ENCODE measurements at regions not wholly inside any gene's neighbourhood (a gene's known extent, or its start where the extent isn't known, plus 50 kb on each side); places are given as distances from the start of the nearest gene placed in this dataset.
"Not testable (repeated sequence)": the region's sequence is repeated elsewhere in the genome, so short reads cannot be mapped to it uniquely, and the experiment has no call there.

DNA sequence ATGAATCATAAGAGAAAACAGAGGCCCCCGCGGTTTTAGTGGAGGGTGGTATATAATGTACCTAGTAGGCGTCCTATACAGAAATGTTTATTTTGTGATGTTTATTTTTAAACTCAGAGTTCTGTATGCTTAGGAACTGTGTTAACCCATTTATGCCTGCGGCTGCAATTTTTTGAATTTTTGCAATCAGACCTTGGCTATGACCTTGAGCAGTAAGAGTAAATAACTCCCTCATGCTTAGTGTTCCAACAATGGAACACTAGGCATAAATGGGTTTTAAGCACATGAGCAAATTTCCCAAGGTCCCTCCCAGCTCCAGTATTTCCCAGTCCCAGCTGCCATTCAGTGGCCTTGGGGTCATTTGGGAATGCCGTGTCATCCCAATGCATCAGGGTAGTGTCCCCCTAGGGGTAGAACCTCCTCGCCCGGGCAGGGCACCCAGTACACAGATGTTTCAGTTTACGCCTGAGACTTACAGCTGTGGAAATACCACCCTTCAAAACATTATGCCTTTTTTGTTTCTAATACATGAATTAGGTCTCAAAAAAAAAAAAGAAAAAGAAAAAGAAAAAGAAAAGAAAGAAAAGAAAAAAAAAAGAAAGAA, 605.8 kb upstream of the CDH11 start:
- no peak for DNase-seq

DNA sequence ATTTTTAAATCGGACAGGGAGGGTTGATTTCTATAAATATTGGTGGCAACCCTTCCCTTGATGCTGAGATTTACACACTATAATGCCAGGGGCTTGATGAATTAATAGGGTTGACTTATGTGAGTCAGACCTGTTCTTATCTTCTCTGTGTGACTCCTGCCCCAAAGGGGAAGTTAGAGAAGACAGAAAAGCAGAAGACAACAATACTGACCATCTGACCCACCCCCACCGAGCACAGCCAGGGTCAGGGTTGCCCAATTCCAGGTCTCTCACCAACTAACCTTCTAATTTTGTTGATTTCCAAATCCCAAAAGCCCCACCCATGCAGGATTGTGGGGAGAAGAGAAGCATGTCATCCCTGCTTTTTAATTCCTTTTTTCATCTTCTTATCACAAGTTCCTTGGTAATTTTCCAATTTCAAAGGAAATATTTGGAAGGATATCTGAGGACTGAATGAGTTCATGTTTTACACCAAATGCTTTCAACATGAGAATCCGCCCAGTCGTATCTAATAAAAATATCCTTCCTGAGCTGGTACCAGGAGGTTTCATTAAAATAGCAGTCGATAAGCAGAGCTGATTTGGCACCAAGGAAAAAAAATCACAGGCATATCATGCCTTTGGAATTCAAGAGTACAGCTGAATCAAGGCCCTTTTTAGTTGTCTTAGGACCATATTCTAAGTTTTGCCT, 603.4 kb upstream of the CDH11 start:
- no peak for DNase-seq

DNA sequence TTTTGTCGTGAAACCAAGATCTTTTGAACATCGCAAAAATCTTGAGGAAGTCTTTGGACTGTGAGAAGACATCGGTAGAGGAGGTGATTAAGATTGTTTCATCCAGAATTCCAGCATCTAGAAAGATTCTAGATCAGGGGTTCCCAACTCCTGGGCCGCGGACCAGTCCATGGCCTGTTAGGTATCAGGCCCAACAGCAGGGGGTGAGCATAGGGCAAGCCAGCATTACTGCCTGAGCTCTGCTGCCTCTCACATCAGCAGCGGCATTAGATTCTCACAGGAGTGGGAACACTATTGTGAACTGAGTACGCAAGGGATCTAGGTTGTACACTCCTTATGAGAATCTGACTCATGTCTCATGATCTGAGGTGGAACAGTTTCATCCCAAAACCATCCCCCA, 600.6 kb upstream of the CDH11 start:
- no peak for DNase-seq

DNA sequence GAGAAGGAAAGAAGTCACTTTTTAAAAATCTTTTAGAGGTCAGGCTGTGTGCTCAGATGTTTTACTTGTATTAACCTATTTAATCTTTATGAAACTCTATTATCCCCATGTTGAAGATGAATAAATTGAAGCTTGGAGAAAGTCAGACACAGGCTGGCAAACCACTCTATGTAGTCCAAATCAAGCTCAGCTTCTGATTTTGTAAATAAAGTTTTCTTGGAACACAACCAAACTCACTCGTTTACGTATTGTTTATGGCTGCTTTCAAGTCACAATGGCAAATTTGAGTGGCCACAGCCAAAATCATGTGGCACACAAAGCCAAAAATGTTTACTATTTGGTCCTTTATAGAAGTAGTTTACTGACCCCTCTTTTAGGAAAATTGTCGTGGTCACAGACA, 596.0 kb upstream of the CDH11 start:
- DNase-seq, result no peak

DNA sequence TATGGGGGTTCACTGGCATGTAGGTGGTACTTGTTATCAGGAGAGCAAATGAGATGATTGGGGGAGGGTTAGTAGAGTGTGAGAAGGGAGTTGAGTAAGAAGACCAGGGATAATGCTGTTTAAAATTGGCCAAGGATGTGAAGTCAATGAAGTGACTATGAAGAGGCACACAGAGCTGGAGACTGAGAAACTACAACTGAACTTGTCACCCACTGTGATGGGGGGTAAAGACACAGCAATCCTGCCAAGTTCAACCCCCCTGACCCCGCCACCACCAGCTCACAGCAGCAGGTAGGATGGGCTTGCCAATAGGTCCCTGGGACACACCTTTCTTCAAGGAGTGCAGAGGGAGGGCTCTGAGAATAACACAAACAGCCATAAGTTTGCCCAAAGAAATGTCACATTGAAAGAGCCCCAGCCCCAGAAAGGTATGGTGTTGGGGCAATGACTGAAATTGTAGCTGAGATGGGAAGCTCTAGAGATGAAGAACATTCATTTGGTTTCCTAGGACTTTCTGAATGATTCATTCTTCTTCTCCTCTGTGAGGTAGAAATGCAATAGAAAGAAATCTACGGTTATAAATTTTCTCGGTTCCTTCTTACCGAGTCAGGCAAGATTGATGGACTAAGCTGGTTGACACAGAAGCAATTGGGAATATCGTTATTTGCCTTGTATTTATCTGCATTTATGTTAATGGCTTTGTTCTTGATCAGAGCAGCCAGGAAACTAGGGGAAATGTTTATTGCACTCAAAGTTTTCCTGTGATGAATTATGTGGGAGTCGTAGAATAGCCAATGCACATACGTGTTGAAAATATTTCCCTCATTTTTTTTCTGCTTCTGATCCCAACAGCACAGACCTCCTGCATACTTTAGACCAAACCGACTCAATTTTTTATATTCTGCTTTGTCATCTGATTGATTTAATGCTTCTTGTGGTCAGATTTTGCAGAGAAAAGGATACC, 595.2 kb upstream of the CDH11 start:
- peak; percentile 38 for DNase-seq

DNA sequence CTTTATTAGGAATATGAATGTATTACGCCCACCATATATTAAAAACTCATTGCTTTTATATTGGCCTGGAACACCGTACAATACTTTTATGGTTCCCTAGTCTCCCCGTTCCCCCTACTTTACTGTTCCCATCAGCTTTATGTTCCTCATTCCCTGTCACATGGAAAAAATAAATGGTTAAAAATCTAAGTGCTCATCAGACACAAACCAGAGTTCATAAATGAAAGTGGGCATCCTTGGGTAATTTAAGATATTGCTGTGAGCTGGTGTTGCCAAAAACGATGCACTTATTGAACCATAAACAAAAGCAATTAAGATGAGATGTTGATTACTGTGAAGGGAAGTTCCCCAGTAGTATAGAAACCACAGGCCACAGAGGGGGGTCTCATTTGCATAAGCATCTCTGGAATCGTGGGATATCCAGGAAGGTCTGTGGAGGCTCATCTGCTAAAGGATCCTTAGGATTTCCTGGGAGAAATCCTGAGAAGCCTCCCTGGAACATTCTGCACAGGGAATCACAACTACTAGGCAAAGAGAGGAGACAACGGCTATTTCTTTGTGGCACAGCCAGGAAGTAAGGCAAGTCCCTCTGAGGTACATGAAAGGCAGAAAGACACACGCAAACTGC, 591.4 kb upstream of the CDH11 start:
- no peak for DNase-seq

DNA sequence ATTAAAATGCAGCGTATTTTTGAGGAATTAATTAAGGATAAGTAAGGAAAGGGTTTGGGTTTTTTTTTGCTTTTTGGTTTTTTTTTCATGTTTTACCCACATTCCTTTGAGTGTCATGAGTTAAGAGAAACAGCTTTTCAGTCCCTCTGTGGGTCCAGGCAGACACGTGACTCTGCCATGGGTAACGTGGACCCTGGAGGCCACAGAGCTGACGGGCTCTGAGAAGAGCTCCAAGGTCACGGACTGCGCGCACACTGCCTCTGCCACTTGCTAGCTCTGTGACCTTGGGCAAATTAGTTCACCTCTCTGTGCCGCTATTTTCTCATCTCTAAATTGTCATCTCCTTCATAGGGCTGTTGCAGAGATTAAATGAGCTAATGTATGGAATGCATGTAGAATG, 588.2 kb upstream of the CDH11 start:
- DNase-seq, result no peak

DNA sequence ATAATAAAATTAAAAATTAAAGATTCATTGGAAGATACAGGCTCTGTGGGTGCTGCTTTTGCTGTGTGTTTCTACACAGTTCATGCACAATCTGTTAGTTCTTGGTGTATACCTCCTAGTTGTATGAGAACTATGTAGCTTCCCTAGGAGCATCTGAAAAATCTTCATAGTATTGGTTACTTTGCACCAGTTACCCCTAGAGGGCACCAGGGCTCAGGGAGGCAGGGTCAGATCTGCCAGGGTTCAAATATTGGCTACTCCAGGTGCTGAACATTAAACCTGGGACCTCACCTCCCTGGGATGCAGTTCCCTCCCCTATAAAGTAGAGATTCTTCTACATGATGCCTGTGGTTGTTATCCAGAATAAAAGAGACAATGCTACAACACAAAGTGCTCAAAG, 583.0 kb upstream of the CDH11 start:
- DNase-seq, result no peak

DNA sequence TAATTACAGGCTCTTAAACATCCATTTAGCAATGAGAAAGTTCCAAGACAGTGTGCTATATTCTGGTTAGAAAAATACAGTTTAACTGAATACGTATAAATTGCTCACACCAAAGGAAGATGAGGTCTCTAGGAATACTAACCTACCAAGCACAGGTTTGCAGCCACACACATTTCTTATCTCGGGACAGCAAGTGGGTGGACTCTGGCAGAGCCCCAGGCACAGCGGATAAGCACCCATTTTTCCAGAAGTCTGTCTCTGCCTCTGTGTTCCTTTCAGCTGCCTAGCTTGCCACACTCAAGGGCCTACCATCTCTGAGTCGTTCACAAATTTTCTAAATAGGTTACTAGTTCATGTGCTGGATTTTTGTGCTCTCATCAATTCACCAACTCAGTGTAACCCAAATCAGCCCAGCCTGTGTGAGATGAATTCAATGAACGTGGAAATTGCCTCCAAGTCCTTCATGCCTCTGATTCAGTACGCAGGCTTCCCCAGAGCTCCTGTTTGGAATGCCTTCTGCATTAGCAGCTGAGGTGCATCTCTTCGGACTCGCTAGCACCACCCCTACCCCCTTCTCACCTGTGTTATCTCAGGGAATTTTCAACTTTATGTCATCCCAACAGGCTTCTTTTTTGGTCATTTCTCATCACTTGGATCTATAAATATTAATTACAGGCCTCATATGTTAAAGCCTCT, 581.0 kb upstream of the CDH11 start:
- no peak for DNase-seq

DNA sequence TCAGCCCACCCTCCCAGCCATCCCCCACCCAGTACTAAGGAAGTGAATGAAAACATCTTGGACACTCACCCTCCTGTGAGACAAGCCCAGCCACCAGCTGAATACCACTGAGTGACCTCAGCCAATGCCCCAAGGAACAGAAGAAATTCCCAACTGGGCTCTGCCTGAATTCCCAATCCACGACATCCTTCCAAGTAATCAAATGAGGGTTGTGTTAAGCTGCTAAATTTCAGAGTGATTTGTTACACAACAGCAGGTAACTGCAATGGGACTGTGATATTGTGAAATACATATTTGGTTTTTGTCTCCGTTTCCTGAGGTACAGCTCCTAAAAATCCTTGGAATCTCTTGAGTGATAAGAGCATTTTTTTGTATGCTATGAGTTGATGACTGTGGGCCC, 578.7 kb upstream of the CDH11 start:
- no peak for DNase-seq

DNA sequence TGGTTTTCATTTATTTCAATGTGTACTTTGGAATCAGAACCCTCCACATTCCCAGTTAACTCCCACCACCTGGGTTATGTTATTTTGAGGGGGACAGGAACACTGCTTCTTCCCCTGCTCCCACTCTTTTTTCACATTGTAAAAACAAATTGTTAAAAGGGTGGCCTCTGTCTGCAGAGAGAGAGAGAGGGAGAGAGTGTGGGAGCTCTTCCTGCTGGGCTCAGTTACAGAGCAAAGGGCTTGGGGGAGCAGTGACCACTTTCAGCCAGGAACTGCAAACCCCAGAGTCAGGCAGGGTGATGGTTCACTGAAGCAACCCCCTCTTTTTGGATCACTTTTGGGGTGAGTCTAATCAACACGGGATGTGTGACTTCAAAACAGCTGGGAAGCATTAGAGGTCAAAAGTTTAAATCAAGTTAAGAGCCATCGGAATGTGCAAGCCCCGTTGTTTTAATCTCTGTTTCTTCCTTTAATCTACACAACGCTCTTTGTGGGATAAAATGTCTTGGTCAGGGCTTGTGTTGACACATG, 577.0 kb upstream of the CDH11 start:
- DNase-seq, result peak; percentile 89

DNA sequence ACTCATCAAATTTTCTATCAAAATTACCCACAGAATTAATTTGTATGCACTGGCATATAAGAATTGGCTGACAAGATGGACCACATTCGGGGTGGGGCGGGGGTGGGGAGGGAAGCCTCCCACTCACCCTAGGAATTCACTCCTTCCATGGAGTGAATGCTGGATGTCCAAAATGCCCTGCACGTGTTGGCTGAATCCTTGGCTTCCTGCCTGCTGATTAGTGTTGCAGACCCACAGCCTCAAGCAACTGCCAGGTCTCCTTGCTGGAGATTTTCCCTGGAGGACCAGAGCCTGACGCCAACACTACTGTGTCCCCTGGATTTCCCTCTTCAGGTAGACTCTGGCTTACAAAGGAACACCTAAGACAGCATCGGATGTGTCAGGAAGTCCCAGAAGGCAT, 575.7 kb upstream of the CDH11 start:
- DNase-seq, result no peak

DNA sequence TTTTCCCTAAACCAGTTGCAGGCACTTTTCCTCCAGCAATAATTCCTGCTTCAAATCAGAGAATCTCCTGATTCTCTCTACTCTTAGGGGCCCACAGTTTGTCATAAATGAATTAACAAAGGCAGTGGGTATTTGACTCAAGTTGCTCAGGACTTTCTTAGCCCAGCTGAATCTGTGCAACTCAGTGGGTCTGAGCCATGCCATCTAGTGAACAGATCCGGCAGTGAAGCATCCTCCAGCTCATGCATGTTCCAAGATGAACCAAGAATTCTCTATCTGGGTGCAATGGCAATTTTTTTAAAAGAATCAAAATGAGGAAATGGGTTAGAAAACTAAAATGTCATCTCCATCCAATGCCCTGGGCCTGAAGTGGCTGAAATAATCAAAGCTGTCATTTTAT, 575.2 kb upstream of the CDH11 start:
- no peak for DNase-seq

DNA sequence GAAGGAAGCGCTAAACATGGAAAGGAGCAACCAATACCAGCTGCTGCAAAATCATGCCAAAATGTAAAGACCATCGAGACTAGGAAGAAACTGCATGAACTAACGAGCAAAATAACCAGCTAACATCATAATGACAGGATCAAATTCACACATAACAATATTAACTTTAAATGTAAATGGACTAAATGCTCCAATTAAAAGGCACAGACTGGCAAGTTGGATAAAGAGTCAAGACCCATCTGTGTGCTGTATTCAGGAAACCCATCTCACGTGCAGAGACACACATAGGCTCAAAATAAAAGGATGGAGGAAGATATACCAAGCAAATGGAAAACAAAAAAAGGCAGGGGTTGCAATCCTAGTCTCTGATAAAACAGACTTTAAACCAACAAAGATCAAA, 570.0 kb upstream of the CDH11 start:
- DNase-seq, result not testable (repeated sequence)

DNA sequence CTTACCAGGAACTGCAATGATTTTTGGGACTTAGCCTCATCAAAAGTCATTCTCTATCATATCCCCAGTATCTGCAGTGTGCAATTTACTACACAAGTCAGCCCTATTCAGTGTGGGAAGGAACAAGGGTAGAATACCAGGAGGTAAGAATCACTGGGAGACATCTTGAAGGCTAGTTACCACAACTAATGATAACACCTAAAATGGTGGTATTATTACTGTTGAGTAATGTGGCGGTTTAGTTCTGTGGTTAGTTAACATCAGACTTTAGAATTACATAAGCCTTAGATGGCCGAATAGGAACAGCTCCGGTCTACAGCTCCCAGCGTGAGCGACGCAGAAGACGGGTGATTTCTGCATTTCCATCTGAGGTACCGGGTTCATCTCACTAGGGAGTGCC, 567.9 kb upstream of the CDH11 start:
- no peak for DNase-seq

DNA sequence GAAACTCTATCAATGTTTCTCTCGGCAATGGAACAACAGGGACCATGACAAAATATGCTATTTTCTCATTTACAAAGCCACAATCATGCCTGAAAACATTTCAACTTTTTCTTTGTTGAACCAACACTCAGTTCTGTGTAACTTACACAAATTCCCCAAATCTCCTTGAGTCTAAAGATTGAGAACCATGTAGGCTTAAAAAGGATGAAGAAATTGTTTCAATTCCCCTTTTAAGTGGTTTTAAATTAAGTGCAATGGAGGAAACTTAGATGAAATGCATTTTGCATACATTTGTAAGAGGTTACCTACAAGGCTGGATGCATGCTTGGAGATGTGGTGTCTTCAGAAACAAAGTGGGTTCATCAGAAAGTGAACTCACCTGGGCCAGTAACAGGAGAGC, 566.4 kb upstream of the CDH11 start:
- no peak for DNase-seq

DNA sequence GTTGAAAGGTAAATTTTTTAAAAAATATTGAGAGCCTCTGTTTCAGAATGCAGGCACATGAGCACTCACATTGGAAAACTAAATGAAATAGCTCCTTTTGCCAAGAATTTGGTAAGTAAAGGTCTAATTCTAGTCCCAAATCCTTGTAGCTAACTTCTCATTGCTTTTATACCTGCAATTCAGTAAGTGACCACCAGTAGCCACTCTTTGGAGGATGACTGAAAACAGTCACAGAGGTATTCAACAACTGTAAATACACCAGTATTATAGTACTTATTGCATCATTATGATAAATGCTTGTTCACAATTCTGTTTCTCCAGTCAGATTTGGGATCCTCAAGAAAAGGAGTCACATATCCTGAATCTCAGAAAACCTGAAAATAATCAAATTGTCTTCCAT, 562.4 kb upstream of the CDH11 start:
- no peak for DNase-seq

DNA sequence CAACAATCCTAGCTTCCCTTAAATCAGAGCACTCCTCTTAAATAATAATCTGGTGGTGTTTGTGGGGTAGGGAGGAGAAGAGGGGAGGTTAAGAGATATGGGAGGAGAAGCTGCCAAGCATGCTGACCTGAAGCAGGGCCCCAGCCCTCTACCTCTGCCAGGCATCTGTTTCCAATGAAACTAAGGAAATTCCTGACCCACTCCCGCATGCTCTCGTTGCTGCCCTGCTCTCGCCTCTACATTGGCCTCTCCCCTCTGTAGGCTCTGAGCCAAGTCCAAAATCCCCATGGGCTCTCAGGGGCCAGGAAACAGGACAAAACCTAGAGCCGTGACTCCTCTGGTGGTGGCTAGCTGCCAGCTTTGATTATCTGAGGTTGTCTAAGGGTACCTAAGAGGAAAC, 559.5 kb upstream of the CDH11 start:
- DNase-seq, result no peak

DNA sequence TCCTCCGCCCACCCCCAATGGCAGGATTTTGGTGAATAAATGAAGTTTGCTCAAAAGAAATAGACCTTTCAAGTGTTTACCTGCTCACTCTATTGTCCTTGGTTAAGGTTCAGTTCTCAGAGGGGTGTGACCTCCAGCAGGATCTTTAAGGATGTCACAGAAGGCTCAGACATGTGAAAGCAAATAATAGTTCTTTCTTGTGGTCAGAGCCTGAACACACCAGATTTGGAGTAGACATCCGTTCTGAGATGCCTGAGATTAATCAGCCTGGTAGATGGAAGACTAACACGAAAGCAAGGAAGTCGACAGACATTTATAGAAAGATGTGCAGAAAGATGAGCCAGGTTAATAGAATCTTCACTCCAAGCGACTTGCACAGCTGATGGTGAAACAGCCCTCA, 557.9 kb upstream of the CDH11 start:
- DNase-seq, result no peak

DNA sequence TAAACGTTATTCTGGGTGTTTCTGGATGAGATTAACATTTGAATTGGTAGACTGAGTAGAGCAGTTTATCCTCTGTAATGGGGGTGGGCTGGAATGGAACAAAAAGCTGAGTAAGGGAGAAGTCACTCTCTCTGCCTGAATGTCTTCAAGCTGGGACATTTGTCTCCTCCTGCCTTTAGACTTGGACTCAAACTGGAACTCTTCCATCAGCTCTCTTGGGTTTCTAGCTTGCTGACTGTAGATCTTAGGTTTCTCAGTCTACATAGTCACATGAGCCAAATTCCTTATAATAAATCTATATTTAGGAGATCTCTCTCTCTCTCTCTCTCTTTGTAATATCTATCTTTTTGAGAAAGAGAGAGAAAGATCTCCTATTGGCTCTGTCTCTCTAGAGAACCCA, 553.3 kb upstream of the CDH11 start:
- no peak for DNase-seq

DNA sequence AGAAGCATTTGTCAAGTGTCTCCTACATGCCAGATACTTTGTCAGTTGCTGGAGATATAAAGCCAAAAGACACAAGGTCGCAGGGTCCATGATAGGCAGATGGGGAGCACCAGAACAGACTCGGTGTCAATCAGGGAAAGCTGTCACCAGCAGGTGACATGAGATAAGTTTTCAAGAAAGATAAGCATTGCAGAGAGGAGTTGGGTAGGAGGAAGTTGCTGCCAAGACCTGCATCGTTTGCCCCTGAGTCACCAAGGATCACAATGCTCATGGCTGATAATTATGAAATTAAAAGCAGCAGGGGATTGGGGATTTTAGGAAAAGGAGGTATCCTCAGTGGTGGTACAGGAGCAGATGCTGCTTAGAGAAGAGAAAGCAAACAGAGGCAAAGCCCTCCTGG, 551.1 kb upstream of the CDH11 start:
- DNase-seq, result no peak

DNA sequence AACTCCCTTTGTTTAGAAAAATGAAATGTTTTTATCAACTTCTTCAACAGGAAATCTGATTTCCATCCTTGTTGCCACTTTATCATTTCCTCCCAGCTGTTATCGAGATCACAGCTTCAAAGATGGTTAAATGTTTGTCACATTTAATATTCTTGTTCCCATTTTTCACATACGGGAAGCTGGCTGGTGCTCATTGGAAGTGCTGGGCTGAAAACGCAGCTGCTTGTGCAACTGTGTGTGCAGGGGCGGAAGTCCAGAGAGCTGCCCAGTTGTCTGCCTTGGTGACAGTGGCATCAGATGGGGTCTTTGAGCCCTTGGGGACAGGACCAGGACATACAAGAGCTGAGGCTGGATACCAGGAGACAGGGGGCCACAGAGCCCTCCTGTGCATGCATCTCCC, 549.2 kb upstream of the CDH11 start:
- DNase-seq, result no peak
